Neural progenitor cell (in vitro differentiated cells): ENCODE measurements at regions not wholly inside any gene's neighbourhood (a gene's known extent, or its start where the extent isn't known, plus 50 kb on each side); places are given as distances from the start of the nearest gene placed in this dataset.

Source experiments
- DNase-seq: peaks from one replicate; pipeline ENCODE4 v3.0.0-alpha.2; 2016; ENCODE audit warnings: low spot score
- H2AFZ ChIP-seq: fragments of 200-600 bp; sonication (generic); replicated peaks from 2 replicates; pipeline ENCODE4 v1.6.1; 2016; ENCODE audit warnings: antibody characterized with exemption
- H3F3A ChIP-seq: fragments of 200-600 bp; sonication (generic); 2 replicates; pipeline ENCODE4 v1.6.1; 2016; ENCODE audit warnings: antibody characterized with exemption, low read depth
- H3K27ac ChIP-seq: fragments of 200-600 bp; sonication (generic); 2 replicates; pipeline ENCODE4 v1.5.1; 2016; ENCODE audit warnings: mild to moderate bottlenecking
- H3K27me3 ChIP-seq: fragments of 200-600 bp; sonication (generic); 2 replicates; pipeline ENCODE4 v1.6.1; 2016; ENCODE audit warnings: mild to moderate bottlenecking, moderate library complexity
- H3K36me3 ChIP-seq: fragments of 200-600 bp; sonication (generic); 2 replicates; pipeline ENCODE4 v1.5.1; 2016
- H3K4me1 ChIP-seq: fragments of 200-600 bp; sonication (generic); 2 replicates; pipeline ENCODE4 v1.6.1; 2016; ENCODE audit warnings: mixed run types
- H3K4me2 ChIP-seq: fragments of 200-600 bp; sonication (generic); 2 replicates; pipeline ENCODE4 v1.6.1; 2016
- H3K4me3 ChIP-seq: fragments of 200-600 bp; sonication (generic); 2 replicates; pipeline ENCODE4 v1.5.1; 2016
- H3K79me2 ChIP-seq: fragments of 200-600 bp; sonication (generic); 2 replicates; pipeline ENCODE4 v1.6.1; 2016; ENCODE audit warnings: low read depth
- H3K9ac ChIP-seq: fragments of 200-600 bp; sonication (generic); 2 replicates; pipeline ENCODE4 v1.6.1; 2016
- H3K9me3 ChIP-seq: fragments of 200-600 bp; sonication (generic); 2 replicates; pipeline ENCODE4 v1.5.1; 2016; ENCODE audit warnings: low read depth
- H4K20me1 ChIP-seq: fragments of 200-600 bp; sonication (generic); 2 replicates; pipeline ENCODE4 v1.6.1; 2016; ENCODE audit warnings: low read depth
- H3K27ac Mint-ChIP-seq: 3 replicates; pipeline ENCODE4 v1.8.0; 2021; ENCODE audit warnings: mixed read lengths
- H3K27me3 Mint-ChIP-seq: 2 replicates; pipeline ENCODE4 v1.8.0; 2022; ENCODE audit warnings: low read depth, mild to moderate bottlenecking, inconsistent platforms, moderate library complexity, mixed read lengths; ENCODE audit not compliant: insufficient read depth
- H3K36me3 Mint-ChIP-seq: 3 replicates; pipeline ENCODE4 v1.8.0; 2021; ENCODE audit warnings: mixed read lengths
- H3K4me1 Mint-ChIP-seq: 3 replicates; pipeline ENCODE4 v1.8.0; 2021; ENCODE audit warnings: mixed read lengths
- H3K4me3 Mint-ChIP-seq: 3 replicates; pipeline ENCODE4 v1.8.0; 2021; ENCODE audit warnings: mild to moderate bottlenecking, moderate library complexity, mixed read lengths
- H3K9me3 Mint-ChIP-seq: 3 replicates; pipeline ENCODE4 v1.8.0; 2020; ENCODE audit warnings: mixed read lengths
- CTCF ChIP-seq: fragments of 200-600 bp; sonication (generic); IDR thresholded peaks from 2 replicates; pipeline ENCODE4 v1.5.1; 2017; ENCODE audit warnings: antibody characterized with exemption, mild to moderate bottlenecking

- H3K4me1 Mint-ChIP-seq = no peaks in the 10 kb centered on the region
- Histone ChIP-seq H3K36me3 (no peaks in the 10 kb centered on the region), H4K20me1 (no peaks in the 10 kb centered on the region), H3K9ac (no peak overlapping the region), H3K79me2 (no peaks in the 10 kb centered on the region), H3F3A (no peaks in the 10 kb centered on the region), H3K4me2 (no peak overlapping the region), H3K27ac (no peak overlapping the region), H2AFZ (no peak overlapping the region), H3K4me1 (no peaks in the 10 kb centered on the region), H3K4me3 (no peak overlapping the region), H3K27me3 (no peaks in the 10 kb centered on the region), H3K9me3 (no peaks in the 10 kb centered on the region)
- peaks cover 3% of the 10 kb centered on the region for H3K9me3 Mint-ChIP-seq
- no peak for DNase-seq
- no peak overlapping the region for H3K4me3 Mint-ChIP-seq
- TF ChIP-seq CTCF = no peak
- H3K27ac Mint-ChIP-seq = no peak overlapping the region
- no peaks in the 10 kb centered on the region for H3K36me3 Mint-ChIP-seq
- peaks cover 6% of the 10 kb centered on the region for H3K27me3 Mint-ChIP-seq
Measured at GRCh38 chr2:175233135-175233719, 51.7 kb upstream of the ATP5MC3 start.
